Calu3 (cell line): ENCODE measurements at regions not wholly inside any gene's neighbourhood (a gene's known extent, or its start where the extent isn't known, plus 50 kb on each side); places are given as distances from the start of the nearest gene placed in this dataset.

Experiments used
- BruUV-seq: library from RNA; stranded (reverse); fragments of 400-500 nt; replicated peaks from 2 replicates; lab custom pipeline; 2021; lab: Mats Ljungman, UMichigan
- CTCF ChIA-PET: fragments of 300-600 bp; sonication (Branson Sonifier 250); formaldehyde crosslinking; loops from one replicate; lab custom pipeline; 2022; ENCODE audit warnings: antibody characterized with exemption; lab: Charles Lee
- DNase-seq: peaks from one replicate; pipeline ENCODE4 v3.0.0; 2022
- H3K27ac Mint-ChIP-seq: one replicate; pipeline ENCODE4 v1.8.0; 2022; ENCODE audit warnings: mixed read lengths; ENCODE audit not compliant: unreplicated experiment
- H3K27me3 Mint-ChIP-seq: one replicate; pipeline ENCODE4 v1.8.0; 2022; ENCODE audit warnings: mixed read lengths; ENCODE audit not compliant: unreplicated experiment
- H3K36me3 Mint-ChIP-seq: one replicate; pipeline ENCODE4 v1.8.0; 2022; ENCODE audit warnings: mild to moderate bottlenecking, moderate library complexity, mixed read lengths; ENCODE audit not compliant: insufficient read depth, unreplicated experiment
- H3K4me1 Mint-ChIP-seq: one replicate; pipeline ENCODE4 v1.8.0; 2022; ENCODE audit warnings: mild to moderate bottlenecking, low read depth, mixed read lengths; ENCODE audit not compliant: unreplicated experiment
- H3K4me3 Mint-ChIP-seq: one replicate; pipeline ENCODE4 v1.8.0; 2022; ENCODE audit warnings: mild to moderate bottlenecking, low read depth, moderate library complexity, mixed read lengths; ENCODE audit not compliant: unreplicated experiment
- H3K9me3 Mint-ChIP-seq: one replicate; pipeline ENCODE4 v1.8.0; 2022; ENCODE audit warnings: low read depth, mixed read lengths; ENCODE audit not compliant: unreplicated experiment
- intact Hi-C: fragments of 100-400 bp; cut with micrococcal nuclease; formaldehyde crosslinking; loops from one replicate; pipeline ENCODE4 v1.10.0; 2022; ENCODE audit not compliant: unreplicated experiment
- TF ChIP-seq, protein P1 (sequence below): fragments of 200-600 bp; IDR thresholded peaks from one replicate; pipeline ENCODE4 v1.8.0; 2022; ENCODE audit warnings: antibody characterized with exemption; ENCODE audit not compliant: unreplicated experiment

DNA sequence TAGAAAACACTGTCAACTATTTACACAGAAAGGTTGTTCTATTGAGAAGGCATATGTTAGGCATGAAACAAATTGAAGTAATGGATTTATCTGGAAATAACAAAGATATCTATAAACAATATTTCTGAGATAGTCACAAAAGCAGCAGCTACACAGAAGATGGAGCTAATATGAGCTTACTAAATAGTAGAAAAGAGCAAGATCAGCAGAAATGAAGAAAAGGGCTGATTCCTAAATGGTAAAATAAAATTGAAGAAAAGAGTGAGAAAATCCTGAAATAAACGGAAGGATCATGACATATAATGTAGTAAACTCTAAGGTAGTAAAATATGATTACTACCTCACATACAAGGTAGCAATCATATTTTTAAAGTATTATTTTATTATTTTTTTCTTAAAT lies 1263.9 kb downstream of the FSCB start:
- Mint-ChIP-seq H3K4me3 (no peak overlapping the region), H3K27me3 (no peaks in the 10 kb centered on the region), H3K4me1 (no peaks in the 10 kb centered on the region), H3K27ac (no peak overlapping the region), H3K36me3 (no peaks in the 10 kb centered on the region), H3K9me3 (peaks cover 5% of the 10 kb centered on the region)
- CTCF ChIA-PET, result no interaction called here
- TF ChIP-seq, protein P1, sequence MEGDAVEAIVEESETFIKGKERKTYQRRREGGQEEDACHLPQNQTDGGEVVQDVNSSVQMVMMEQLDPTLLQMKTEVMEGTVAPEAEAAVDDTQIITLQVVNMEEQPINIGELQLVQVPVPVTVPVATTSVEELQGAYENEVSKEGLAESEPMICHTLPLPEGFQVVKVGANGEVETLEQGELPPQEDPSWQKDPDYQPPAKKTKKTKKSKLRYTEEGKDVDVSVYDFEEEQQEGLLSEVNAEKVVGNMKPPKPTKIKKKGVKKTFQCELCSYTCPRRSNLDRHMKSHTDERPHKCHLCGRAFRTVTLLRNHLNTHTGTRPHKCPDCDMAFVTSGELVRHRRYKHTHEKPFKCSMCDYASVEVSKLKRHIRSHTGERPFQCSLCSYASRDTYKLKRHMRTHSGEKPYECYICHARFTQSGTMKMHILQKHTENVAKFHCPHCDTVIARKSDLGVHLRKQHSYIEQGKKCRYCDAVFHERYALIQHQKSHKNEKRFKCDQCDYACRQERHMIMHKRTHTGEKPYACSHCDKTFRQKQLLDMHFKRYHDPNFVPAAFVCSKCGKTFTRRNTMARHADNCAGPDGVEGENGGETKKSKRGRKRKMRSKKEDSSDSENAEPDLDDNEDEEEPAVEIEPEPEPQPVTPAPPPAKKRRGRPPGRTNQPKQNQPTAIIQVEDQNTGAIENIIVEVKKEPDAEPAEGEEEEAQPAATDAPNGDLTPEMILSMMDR, result no peak
- DNase-seq, result no peak
- no TSS peak for BruUV-seq
- intact Hi-C loops, result no loop called here

DNA sequence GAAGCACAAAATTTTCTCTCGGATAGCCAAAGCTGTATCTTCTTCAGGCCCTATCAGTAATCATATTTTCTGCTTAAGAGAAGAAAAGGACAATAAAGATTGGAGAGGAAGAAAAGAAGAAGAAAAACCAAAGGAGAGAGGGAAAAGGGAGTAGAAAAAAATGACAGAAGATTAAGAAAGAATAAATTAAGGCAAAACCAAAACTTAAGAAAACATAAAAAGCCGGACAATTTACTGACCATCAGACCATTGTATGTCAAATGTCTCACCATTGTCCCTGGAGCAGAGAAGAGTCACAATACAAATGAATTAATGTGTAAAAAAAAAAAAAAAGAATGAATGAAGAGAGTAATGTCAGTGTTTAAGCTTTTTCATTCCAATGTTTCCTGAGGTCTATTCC lies 1274.8 kb downstream of the FSCB start:
- Mint-ChIP-seq H3K27ac (no peak overlapping the region), H3K4me3 (no peak overlapping the region), H3K9me3 (peaks cover 8% of the 10 kb centered on the region), H3K27me3 (no peaks in the 10 kb centered on the region), H3K36me3 (no peaks in the 10 kb centered on the region), H3K4me1 (no peaks in the 10 kb centered on the region)
- CTCF ChIA-PET, result no interaction called here
- DNase-seq, result no peak
- no TSS peak for BruUV-seq
- TF ChIP-seq, protein P1, result no peak
- intact Hi-C loops, result no loop called here

DNA sequence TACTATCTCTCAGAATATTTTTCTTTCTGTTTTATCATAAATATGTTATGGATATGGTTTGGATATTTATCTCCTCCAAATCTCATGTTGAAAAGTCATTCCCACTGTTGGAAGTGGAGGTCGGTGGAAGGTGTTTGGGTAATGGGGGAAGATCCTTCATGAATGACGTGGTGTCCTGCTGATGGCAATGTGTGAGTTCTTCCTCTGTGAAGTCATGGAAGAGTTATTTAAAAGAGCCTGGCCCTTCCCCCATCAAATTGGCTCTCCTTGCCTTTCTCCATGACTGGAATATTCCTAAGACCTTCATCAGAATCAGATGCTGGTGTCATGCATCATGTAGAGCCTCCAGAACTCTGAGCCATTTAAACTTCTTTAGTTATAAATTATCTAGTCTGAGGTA lies 1291.6 kb downstream of the FSCB start:
- no TSS peak for BruUV-seq
- Mint-ChIP-seq H3K36me3 (no peaks in the 10 kb centered on the region), H3K27ac (no peak overlapping the region), H3K9me3 (peaks cover 9% of the 10 kb centered on the region), H3K4me1 (no peaks in the 10 kb centered on the region), H3K27me3 (no peaks in the 10 kb centered on the region), H3K4me3 (no peak overlapping the region)
- no peak for DNase-seq
- CTCF ChIA-PET, result no interaction called here
- TF ChIP-seq, protein P1, result no peak
- intact Hi-C loops, result no loop called here

DNA sequence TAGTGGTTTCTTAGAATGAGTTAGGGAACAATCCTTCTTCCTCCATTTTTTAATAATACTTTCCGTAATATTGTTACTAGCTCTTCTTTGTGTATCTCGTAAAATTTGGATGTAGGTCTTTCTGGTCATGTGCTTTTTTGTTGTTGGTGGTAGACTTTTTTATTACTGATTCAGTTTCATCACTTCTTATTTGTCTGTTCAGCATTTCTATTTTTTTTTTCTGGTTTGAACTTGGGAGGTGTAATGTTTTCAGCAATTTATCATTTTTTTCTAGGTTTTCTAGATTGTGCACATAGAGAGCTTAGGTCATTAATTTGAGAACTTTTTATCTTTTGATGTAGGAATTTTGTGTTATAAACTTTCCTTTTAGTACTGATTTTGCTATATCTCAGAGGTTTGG lies 1299.9 kb downstream of the FSCB start:
- H3K4me1 Mint-ChIP-seq, result no peaks in the 10 kb centered on the region
- H3K27ac Mint-ChIP-seq, result no peak overlapping the region
- TF ChIP-seq, protein P1, result no peak
- no peaks in the 10 kb centered on the region for H3K36me3 Mint-ChIP-seq
- CTCF ChIA-PET, result no interaction called here
- H3K9me3 Mint-ChIP-seq, result peaks cover 7% of the 10 kb centered on the region
- intact Hi-C loops, result no loop called here
- no peak for DNase-seq
- H3K4me3 Mint-ChIP-seq, result no peak overlapping the region
- H3K27me3 Mint-ChIP-seq, result no peaks in the 10 kb centered on the region
- BruUV-seq, result no TSS peak

DNA sequence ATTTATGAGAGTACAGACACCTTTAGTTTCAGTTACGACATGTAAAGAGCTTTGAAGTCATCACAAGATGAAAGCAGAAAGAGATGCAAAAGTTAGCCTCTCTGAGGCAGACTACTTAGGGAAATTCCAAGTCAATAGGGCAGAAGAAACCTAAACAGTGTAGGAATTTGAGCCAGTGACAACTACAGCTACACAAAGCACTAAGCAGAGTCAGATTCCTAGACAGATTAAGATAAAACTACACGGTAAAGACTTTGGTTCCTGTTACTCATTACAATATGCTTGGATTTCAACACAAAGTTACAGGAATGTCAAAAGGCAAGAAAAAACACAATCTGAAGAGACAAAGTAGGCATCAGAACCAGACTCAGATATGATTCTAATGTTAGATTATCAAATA lies 1302.3 kb downstream of the FSCB start:
- H3K27ac Mint-ChIP-seq, result no peak overlapping the region
- no peak overlapping the region for H3K4me3 Mint-ChIP-seq
- TF ChIP-seq, protein P1, result no peak
- DNase-seq, result no peak
- CTCF ChIA-PET, result no interaction called here
- intact Hi-C loops, result no loop called here
- no TSS peak for BruUV-seq
- peaks cover 7% of the 10 kb centered on the region for H3K9me3 Mint-ChIP-seq
- no peaks in the 10 kb centered on the region for H3K4me1 Mint-ChIP-seq
- H3K27me3 Mint-ChIP-seq, result no peaks in the 10 kb centered on the region
- no peaks in the 10 kb centered on the region for H3K36me3 Mint-ChIP-seq
